OCI-LY7 (cell line): ENCODE measurements at regions not wholly inside any gene's neighbourhood (a gene's known extent, or its start where the extent isn't known, plus 50 kb on each side); places are given as distances from the start of the nearest gene placed in this dataset.

Experiments
- BruUV-seq: library from RNA; stranded (reverse); fragments of 400-500 nt; replicated peaks from 2 replicates; lab custom pipeline; 2021; lab: Mats Ljungman, UMichigan
- CTCF ChIA-PET: fragments of 300-600 bp; sonication (Branson Sonifier 250); formaldehyde crosslinking; loops from one replicate; lab custom pipeline; 2022; ENCODE audit warnings: antibody characterized with exemption; ENCODE audit not compliant: unreplicated experiment; lab: Charles Lee
- POLR2A ChIA-PET: fragments of 300-600 bp; sonication (Branson Sonifier 250); formaldehyde crosslinking; loops from one replicate; lab custom pipeline; 2022; ENCODE audit warnings: antibody characterized with exemption; lab: Charles Lee
- DNase-seq: peaks from one replicate; pipeline ENCODE4 v3.0.0-alpha.2; 2015; ENCODE audit warnings: low spot score
- H2AFZ ChIP-seq: fragments of 200-600 bp; sonication (generic), shearing (Covaris generic); 2 replicates; pipeline ENCODE4 v1.6.1; 2014; ENCODE audit warnings: mild to moderate bottlenecking, antibody characterized with exemption, low read length, moderate library complexity
- H3K27ac ChIP-seq: fragments of 200-600 bp; sonication (generic); 2 replicates; pipeline ENCODE4 v1.5.1; 2014; ENCODE audit warnings: mixed run types, low read depth, mild to moderate bottlenecking, moderate library complexity, low read length, inconsistent platforms; ENCODE audit not compliant: poor library complexity, severe bottlenecking
- H3K36me3 ChIP-seq: fragments of 200-600 bp; sonication (generic); 2 replicates; pipeline ENCODE4 v1.6.1; 2014; ENCODE audit warnings: mild to moderate bottlenecking, antibody characterized with exemption, low read length, moderate library complexity, mixed read lengths; ENCODE audit not compliant: insufficient read depth
- H3K4me1 ChIP-seq: fragments of 200-600 bp; sonication (generic); 2 replicates; pipeline ENCODE4 v1.5.1; 2014; ENCODE audit warnings: mild to moderate bottlenecking, low read length; ENCODE audit not compliant: insufficient read depth, poor library complexity, severe bottlenecking
- H3K4me2 ChIP-seq: fragments of 200-600 bp; sonication (generic); 2 replicates; pipeline ENCODE4 v1.6.1; 2014; ENCODE audit warnings: mild to moderate bottlenecking, low read length
- H3K4me3 ChIP-seq: fragments of 200-600 bp; sonication (generic); 2 replicates; pipeline ENCODE4 v1.5.1; 2014; ENCODE audit warnings: mild to moderate bottlenecking, low read depth, low read length; ENCODE audit not compliant: poor library complexity, severe bottlenecking
- H3K79me2 ChIP-seq: fragments of 200-600 bp; sonication (generic); 2 replicates; pipeline ENCODE4 v1.6.1; 2016; ENCODE audit warnings: low read depth, mild to moderate bottlenecking, low read length, moderate library complexity, mixed read lengths; ENCODE audit not compliant: insufficient read depth
- H3K9me2 ChIP-seq: fragments of 200-600 bp; sonication (generic); 2 replicates; pipeline ENCODE4 v1.6.1; 2016; ENCODE audit warnings: mild to moderate bottlenecking, low read length, mixed read lengths; ENCODE audit not compliant: insufficient read depth
- H3K9me3 ChIP-seq: fragments of 200-600 bp; sonication (generic); 2 replicates; pipeline ENCODE4 v1.6.1; 2014; ENCODE audit warnings: mild to moderate bottlenecking, mixed run types, low read length, mixed read lengths
- H4K20me1 ChIP-seq: fragments of 200-600 bp; sonication (generic); 2 replicates; pipeline ENCODE4 v1.6.1; 2014; ENCODE audit warnings: mild to moderate bottlenecking, antibody characterized with exemption, low read length, moderate library complexity, mixed read lengths; ENCODE audit not compliant: insufficient read depth
- EZH2phosphoT487 ChIP-seq: fragments of 200-600 bp; sonication (generic); IDR thresholded peaks from 2 replicates; pipeline ENCODE4 v1.6.1; 2018; ENCODE audit warnings: low read depth, borderline replicate concordance, mild to moderate bottlenecking, mixed run types, antibody characterized with exemption, low read length, moderate library complexity, mixed read lengths
- intact Hi-C: fragments of 100-400 bp; cut with micrococcal nuclease; formaldehyde crosslinking; loops from one replicate; pipeline ENCODE4 v1.10.0; 2022; ENCODE audit not compliant: unreplicated experiment
- TF ChIP-seq, protein P1 (sequence below): fragments of 200-600 bp; sonication (generic); conservative IDR thresholded peaks from 2 replicates; pipeline ENCODE4 v1.5.1; 2014; ENCODE audit warnings: mild to moderate bottlenecking, antibody characterized with exemption, low read length, moderate library complexity, mixed read lengths

DNA sequence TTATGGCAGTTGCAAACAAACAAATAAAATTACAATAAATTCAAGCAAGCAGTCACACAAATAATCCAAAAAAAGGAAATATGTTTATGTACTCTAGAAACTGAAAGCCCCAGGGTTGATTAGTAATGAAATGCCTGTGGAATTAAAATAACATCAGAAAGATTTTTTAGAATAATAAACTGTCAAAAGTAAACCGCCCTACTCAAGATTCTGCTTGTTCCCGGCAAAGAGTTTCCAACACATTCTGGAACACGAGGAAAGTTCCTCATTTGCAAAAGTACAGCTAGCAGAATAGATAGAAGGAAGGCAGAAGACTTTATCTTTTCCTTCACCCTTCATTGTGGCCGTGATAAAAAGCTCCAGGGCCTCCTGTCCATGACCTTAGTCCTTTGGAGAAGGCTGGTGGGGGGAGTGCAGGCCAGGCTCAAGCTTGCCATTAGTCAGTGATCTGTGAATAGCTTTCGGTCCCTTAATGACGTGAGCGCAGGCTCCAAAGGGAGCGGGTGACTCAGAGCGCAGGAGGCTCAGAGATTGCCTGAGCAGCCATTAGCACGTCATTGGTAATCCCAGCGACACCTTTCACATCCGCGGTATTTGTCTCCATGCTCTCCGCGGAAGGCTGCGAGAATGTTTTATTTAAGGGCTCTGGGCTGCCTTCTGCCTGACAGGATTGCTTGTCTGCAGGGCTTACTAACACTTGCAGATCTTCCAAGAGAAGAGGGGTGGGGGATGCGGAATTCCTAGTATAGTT lies 458.3 kb downstream of the METTL15 start:
- ChIA-PET CTCF (no interaction called here), POLR2A (interaction anchor here (0.7 kb wide), 1 partner anchor 16 kb away, joined by 3 read pairs; no protein-coding TSS in a partner anchor)
- H3K36me3 ChIP-seq: no peaks in the 10 kb centered on the region
- H3K9me2 ChIP-seq: no peaks in the 10 kb centered on the region
- intact Hi-C loops: no loop called here
- H3K4me2 ChIP-seq: no peak overlapping the region
- H3K9me3 ChIP-seq: no peaks in the 10 kb centered on the region
- no peak for DNase-seq
- no peak overlapping the region for H3K27ac ChIP-seq
- no peak overlapping the region for H2AFZ ChIP-seq
- no peaks in the 10 kb centered on the region for H3K79me2 ChIP-seq
- H4K20me1 ChIP-seq: no peaks in the 10 kb centered on the region
- H3K4me3 ChIP-seq: no peak overlapping the region
- H3K4me1 ChIP-seq: no peaks in the 10 kb centered on the region
- no peak for TF ChIP-seq EZH2phosphoT487
- no TSS peak for BruUV-seq

DNA sequence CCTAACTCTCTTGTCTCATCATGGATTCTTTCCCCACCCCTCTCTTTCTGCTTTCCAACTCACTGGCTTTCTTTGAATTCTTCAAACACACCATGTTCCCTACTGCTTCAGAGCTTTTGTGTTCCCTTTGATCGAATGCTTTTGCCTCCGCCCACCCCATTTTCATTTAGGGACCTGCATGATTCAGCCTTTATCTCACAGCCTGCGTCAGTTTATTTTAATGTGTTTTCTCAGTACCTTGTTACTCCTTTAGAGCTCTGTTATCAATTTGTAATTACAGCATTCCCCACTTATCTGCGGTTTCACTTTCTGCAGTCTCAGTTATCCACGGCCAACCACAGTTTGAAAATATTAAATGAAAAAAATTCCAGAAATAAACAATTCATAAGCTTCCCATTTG lies 451.3 kb downstream of the METTL15 start:
- H3K4me1 ChIP-seq: no peaks in the 10 kb centered on the region
- H3K9me3 ChIP-seq: no peaks in the 10 kb centered on the region
- no peak overlapping the region for H3K27ac ChIP-seq
- H3K4me3 ChIP-seq: no peak overlapping the region
- DNase-seq: no peak
- H3K36me3 ChIP-seq: no peaks in the 10 kb centered on the region
- TF ChIP-seq, protein P1, sequence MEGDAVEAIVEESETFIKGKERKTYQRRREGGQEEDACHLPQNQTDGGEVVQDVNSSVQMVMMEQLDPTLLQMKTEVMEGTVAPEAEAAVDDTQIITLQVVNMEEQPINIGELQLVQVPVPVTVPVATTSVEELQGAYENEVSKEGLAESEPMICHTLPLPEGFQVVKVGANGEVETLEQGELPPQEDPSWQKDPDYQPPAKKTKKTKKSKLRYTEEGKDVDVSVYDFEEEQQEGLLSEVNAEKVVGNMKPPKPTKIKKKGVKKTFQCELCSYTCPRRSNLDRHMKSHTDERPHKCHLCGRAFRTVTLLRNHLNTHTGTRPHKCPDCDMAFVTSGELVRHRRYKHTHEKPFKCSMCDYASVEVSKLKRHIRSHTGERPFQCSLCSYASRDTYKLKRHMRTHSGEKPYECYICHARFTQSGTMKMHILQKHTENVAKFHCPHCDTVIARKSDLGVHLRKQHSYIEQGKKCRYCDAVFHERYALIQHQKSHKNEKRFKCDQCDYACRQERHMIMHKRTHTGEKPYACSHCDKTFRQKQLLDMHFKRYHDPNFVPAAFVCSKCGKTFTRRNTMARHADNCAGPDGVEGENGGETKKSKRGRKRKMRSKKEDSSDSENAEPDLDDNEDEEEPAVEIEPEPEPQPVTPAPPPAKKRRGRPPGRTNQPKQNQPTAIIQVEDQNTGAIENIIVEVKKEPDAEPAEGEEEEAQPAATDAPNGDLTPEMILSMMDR: no peak
- TF ChIP-seq EZH2phosphoT487: no peak
- CTCF ChIA-PET: no interaction called here
- POLR2A ChIA-PET: interaction anchor here (0.6 kb wide), 1 partner anchor 1279 kb away, joined by 4 read pairs; no protein-coding TSS in a partner anchor
- H4K20me1 ChIP-seq: no peaks in the 10 kb centered on the region
- no peak overlapping the region for H3K4me2 ChIP-seq
- no peaks in the 10 kb centered on the region for H3K79me2 ChIP-seq
- no TSS peak for BruUV-seq
- intact Hi-C loops: no loop called here
- no peak overlapping the region for H2AFZ ChIP-seq
- H3K9me2 ChIP-seq: no peaks in the 10 kb centered on the region

DNA sequence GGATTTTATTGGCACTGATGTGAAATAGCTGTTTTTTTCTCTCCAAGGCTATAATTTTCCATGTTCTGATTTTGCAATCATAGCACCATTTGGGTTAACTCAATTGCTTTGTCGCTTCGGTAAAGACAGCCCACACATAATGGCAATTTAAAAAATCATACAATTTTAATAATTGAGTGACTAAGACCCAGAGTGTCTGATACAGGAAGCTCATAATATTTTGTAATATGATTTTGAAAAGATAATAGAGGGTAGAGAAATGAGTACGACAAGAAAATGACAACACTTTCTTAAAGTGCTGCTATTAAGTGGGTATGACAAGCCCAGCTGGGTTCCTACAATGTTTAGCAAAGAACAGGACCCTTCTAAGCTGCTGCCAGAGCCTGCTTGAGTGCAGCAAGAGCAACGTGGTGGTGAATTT lies 439.1 kb downstream of the METTL15 start:
- BruUV-seq: no TSS peak
- POLR2A ChIA-PET: interaction anchor here (0.5 kb wide), 1 partner anchor 58 kb away, joined by 3 read pairs; no protein-coding TSS in a partner anchor
- CTCF ChIA-PET: no interaction called here

More for the DNA sequence above, 439.1 kb downstream of the METTL15 start:
- Histone ChIP-seq H4K20me1 (no peaks in the 10 kb centered on the region), H3K9me2 (no peaks in the 10 kb centered on the region), H3K79me2 (no peaks in the 10 kb centered on the region), H3K4me1 (no peaks in the 10 kb centered on the region), H3K4me2 (no peak overlapping the region), H3K27ac (no peak overlapping the region), H3K9me3 (no peaks in the 10 kb centered on the region), H3K4me3 (no peak overlapping the region), H3K36me3 (no peaks in the 10 kb centered on the region), H2AFZ (no peak overlapping the region)
- no peak for DNase-seq
- TF ChIP-seq, protein P1: no peak
- TF ChIP-seq EZH2phosphoT487: no peak
- intact Hi-C loops: no loop called here
